ENCODE measurements at regions not wholly inside any gene's neighbourhood (a gene's known extent, or its start where the extent isn't known, plus 50 kb on each side); places are given as distances from the start of the nearest gene placed in this dataset.

DNA sequence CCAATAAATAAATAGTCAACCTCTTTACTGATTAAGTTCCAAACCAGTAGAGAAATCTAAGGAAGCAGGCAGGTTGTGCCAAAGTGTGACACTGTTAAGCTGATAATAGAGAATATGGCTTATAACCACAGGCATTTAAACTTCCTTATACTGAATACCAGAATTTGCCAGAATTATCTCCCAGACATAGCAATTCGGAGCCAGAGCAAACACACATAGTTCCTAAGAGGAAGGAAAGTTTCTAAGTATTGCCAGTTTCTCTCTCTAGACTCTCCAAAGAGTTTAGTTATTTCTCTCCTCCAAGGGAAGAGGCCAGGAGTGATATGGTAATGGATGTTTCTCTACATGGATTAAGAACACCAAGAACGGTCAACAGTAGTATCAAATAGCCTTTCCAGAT lies 191.7 kb upstream of the CPEB2 start:
- H3K4me3 ChIP-seq (ENCODE audit: low read depth, low read length) = no peak overlapping the region
- no peak for TF ChIP-seq CTCF (IDR thresholded peaks at IDR 0.05; ENCODE audit: borderline replicate concordance, insufficient read depth, low read depth, low read length)

- no peak for TF ChIP-seq CTCF (IDR thresholded peaks at IDR 0.05; ENCODE audit: borderline replicate concordance, insufficient read depth, low read depth, low read length)
These were observed 190.2 kb upstream of the CPEB2 start for GRCh38 chr4:14812101-14812500.

DNA sequence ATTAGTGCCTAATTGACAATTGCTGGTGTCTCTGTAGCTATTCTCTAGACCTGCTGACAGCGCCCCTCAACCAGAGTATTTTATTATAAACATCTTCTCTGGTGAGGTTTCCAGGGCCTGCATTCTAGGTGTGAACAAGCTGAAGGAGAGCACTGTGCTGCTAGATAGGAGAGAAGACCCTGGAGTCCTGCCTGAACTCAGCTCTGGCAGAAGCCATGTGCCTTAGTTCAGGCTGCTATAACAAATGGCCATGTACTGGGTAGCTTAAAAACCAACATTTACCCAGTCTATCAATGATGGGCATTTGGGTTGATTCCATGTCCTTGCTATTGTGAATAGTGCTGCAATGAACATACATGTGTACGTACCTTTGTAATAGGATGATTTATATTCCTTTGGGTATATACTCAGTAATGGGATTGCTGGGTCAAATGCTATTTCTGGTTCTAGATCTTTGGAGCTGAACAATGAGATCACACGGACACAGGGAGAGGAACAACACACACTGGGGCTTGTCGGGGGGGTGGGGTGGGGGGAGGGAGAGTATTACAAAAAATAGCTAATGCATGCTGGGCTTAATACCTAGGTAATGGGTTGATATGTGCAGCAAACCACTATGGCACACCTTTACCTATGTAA lies 185.5 kb upstream of the CPEB2 start:
- H3K4me3 ChIP-seq (ENCODE audit: low read depth, low read length) = no peak overlapping the region
- no peak for TF ChIP-seq CTCF (IDR thresholded peaks at IDR 0.05; ENCODE audit: borderline replicate concordance, insufficient read depth, low read depth, low read length)

More at GRCh38 chr4:14812101-14812500, 190.2 kb upstream of the CPEB2 start:
- H3K4me3 ChIP-seq (ENCODE audit: low read depth, low read length) = no peak overlapping the region

DNA sequence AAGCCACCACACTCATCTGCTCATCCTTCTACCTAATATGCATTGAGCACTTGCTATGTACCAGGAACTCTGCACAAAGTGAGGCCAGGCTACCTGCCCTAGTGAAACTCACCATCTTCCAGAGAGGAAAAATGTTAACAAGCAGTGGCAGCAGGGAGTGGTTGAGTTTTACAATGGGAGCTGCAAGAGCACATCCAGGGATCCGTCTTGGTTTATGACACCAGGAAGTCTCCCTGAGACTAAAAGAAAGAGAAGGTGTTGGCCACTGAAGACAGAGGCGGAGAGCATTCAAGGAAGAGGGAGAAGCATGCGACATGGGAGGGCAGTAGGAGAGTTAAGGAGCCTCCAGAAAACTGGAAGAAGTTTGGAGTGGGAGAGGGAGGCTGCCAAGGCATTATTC lies 178.1 kb upstream of the CPEB2 start:
- no peak overlapping the region for H3K4me3 ChIP-seq (ENCODE audit: low read depth, low read length)
- no peak for TF ChIP-seq CTCF (IDR thresholded peaks at IDR 0.05; ENCODE audit: borderline replicate concordance, insufficient read depth, low read depth, low read length)

GRCh38 chr4:14827111-14827510 lies 175.2 kb upstream of the CPEB2 start:
- TF ChIP-seq CTCF (IDR thresholded peaks at IDR 0.05; ENCODE audit: borderline replicate concordance, insufficient read depth, low read depth, low read length) = no peak
- no peak overlapping the region for H3K4me3 ChIP-seq (ENCODE audit: low read depth, low read length)

DNA sequence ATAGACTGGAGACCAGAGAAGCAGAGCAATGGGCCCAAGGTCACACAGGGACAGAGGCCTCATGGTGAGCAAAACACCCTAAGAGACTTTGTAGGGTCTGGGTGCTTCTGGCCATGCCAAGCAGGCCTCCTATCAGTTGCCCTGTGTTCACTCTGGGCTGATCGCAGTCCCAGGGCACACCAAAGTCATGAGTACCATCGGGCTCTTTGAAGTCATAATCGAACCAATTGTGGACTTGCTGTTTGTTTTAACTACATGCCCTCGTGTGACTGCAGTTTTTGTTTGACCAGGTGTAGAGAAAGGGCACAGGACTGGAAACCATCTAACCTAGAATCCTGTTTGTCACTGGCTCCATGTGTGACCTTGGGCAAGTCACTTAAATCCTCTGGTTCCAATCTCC lies 172.5 kb upstream of the CPEB2 start:
- TF ChIP-seq CTCF (IDR thresholded peaks at IDR 0.05; ENCODE audit: borderline replicate concordance, insufficient read depth, low read depth, low read length) = no peak
- H3K4me3 ChIP-seq (ENCODE audit: low read depth, low read length) = no peak overlapping the region

DNA sequence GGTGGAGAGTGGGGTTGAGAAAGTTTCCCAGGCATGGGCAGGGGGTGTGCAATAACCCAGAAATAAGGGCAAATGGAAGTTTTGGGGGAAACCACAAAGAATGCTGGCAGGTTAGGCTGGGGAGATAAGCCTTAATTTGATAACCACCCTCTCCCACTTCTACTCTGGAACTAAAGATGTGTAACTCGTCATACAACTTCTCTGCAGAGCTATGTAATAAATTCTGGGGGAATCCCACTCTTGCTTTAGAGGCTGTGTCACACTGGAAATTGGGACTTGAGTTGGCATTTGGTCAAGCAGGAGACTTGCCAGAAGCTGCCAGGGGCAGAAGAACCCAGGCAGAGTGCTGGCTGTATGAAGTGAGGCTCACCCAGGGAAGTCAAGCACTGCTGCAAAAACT lies 170.9 kb upstream of the CPEB2 start:
- no peak overlapping the region for H3K4me3 ChIP-seq (ENCODE audit: low read depth, low read length)
- TF ChIP-seq CTCF (IDR thresholded peaks at IDR 0.05; ENCODE audit: borderline replicate concordance, insufficient read depth, low read depth, low read length) = no peak

All from GM12875 (cell line).